Activated CD8-positive, alpha-beta T cell treated with anti-CD3 and anti-CD28 coated beads, Interleukin-2, amount 10 ng/mL, durations not matched to agents 7 days and 5 days (primary cell): ENCODE measurements at regions not wholly inside any gene's neighbourhood (a gene's known extent, or its start where the extent isn't known, plus 50 kb on each side); places are given as distances from the start of the nearest gene placed in this dataset.
"Not testable (repeated sequence)": the region's sequence is repeated elsewhere in the genome, so short reads cannot be mapped to it uniquely, and the experiment has no call there.

Experiments
- ATAC-seq: fragments of 150-1000 bp; cut with Tn5 transposase; one replicate; pipeline ENCODE4 v1.10.0; 2021; ENCODE audit warnings: moderate library complexity
- CTCF ChIA-PET: fragments of 350-600 bp; sonication (Branson Sonifier 250); formaldehyde crosslinking; loops from one replicate; lab custom pipeline; 2021; ENCODE audit warnings: antibody characterized with exemption; lab: Charles Lee
- POLR2A ChIA-PET: fragments of 350-600 bp; sonication (Branson Sonifier 250); formaldehyde crosslinking; loops from one replicate; lab custom pipeline; 2021; ENCODE audit warnings: antibody characterized with exemption; lab: Charles Lee
- DNase-seq: peaks from one replicate; pipeline ENCODE4 v3.0.0-alpha.2; 2020
- H3K27ac Mint-ChIP-seq: one replicate; pipeline ENCODE4 v1.8.0; 2021; ENCODE audit warnings: mild to moderate bottlenecking, mixed read lengths
- H3K27me3 Mint-ChIP-seq: one replicate; pipeline ENCODE4 v1.8.0; 2021; ENCODE audit warnings: low read depth, mixed read lengths
- H3K36me3 Mint-ChIP-seq: one replicate; pipeline ENCODE4 v1.8.0; 2021; ENCODE audit warnings: low read depth, mixed read lengths
- H3K4me1 Mint-ChIP-seq: one replicate; pipeline ENCODE4 v1.8.0; 2021; ENCODE audit warnings: low read depth, mixed read lengths
- H3K4me3 Mint-ChIP-seq: one replicate; pipeline ENCODE4 v1.8.0; 2021; ENCODE audit warnings: mild to moderate bottlenecking, mixed read lengths
- H3K9me3 Mint-ChIP-seq: one replicate; pipeline ENCODE4 v1.8.0; 2022; ENCODE audit warnings: mixed read lengths; ENCODE audit not compliant: insufficient read depth

DNA sequence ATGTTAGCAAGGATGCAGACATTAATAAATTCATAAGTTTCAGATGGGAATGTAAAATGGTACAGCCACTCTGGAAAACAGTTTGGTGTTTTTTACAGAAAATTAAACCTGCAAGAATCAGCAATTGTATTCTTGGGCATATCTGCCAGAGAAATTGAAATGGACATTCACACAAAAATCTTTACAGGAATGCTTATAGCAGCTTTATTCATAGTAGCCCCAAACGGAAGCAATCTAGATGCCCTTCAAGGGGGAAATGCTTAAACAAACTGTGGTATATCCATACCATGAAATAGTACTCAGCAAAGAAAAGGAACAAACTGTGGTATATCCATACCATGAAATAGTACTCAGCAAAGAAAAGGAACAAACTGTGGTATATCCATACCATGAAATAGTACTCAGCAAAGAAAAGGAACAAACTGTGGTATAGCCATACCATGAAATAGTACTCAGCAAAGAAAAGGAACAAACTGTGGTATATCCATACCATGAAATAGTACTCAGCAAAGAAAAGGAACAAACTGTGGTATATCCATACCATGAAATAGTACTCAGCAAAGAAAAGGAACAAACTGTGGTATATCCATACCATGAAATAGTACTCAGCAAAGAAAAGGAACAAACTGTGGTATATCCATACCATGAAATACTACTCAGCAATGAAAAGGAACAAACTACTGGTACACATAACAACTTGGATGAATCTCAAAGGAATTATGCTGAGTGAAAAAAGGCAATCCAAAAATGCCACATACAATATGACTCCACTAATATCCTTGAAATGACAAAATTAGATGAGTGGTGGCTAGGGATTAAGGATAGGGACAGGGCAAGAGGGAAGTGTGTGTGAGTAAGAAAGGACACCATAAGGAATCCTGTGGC lies 484.0 kb downstream of the SHISA9 start:
- POLR2A ChIA-PET, ATAC-seq, H3K4me3 Mint-ChIP-seq, H3K36me3 Mint-ChIP-seq, H3K27me3 Mint-ChIP-seq, CTCF ChIA-PET, H3K4me1 Mint-ChIP-seq, DNase-seq, H3K27ac Mint-ChIP-seq: not testable (repeated sequence)
- peaks cover 38% of the 10 kb centered on the region for H3K9me3 Mint-ChIP-seq

DNA sequence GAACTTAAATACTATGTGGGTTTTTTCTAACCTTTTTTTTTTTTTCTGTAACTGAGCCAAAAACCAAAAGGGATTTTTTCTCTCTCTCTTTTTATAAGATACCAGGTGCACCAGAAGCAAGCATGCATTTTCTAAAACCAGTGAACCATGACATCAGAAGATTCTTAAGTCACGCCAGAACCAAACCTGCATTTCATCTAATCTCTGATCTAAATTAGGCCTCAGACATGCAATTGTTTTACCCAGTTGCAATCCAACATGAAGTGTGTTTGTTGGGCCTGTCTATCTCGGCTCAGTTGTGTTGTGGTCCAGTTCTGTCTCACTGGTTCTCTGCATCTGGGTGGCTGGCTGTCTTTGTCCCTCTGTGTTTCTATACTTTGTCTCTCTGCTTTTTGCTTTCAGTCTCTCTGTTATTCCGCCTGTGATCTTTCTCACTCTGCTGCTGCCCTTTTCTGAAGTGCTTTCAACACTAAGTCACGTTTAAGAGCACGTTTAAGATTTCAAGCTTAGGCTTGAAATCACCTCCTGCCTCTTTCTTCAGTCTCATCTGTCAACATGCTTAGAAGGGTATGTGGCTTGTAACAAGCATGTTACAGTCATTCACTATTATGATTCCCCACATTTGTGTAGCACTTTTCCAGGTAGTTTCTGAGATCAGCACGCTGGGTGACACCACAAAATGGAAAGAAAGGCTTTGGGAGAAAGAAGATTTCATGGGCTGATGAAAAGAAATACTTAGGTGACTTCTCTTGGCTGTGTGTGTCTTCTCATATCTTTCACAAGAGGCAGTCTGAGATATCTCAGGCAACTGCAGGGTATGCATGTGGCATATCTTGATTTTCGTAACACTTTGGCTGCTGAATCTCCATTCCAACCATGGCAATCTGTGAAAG lies 488.9 kb downstream of the SHISA9 start:
- H3K9me3 Mint-ChIP-seq, result peaks cover 18% of the 10 kb centered on the region
- no peak overlapping the region for H3K4me3 Mint-ChIP-seq
- POLR2A ChIA-PET, result no interaction called here
- no peaks in the 10 kb centered on the region for H3K27me3 Mint-ChIP-seq
- CTCF ChIA-PET, result no interaction called here
- no peaks in the 10 kb centered on the region for H3K4me1 Mint-ChIP-seq
- ATAC-seq, result no peak
- H3K36me3 Mint-ChIP-seq, result no peaks in the 10 kb centered on the region
- DNase-seq, result no peak
- H3K27ac Mint-ChIP-seq, result no peak overlapping the region

DNA sequence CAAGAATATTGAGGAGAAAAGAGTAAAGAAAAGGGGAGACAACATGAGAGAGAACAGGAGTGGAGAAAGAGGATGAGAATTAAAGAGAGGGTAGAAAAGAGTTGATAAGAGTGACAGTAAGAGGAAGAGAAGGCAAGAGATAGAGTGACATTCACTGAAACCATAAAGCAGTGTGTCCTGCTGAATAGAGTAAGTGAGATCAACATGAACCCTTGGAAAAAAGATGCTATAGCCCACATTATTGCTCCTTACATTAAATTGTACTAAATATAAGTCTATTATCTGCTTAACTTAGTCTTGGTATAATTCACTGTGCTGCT lies 489.5 kb downstream of the SHISA9 start:
- H3K9me3 Mint-ChIP-seq, result peaks cover 16% of the 10 kb centered on the region
- no peaks in the 10 kb centered on the region for H3K4me1 Mint-ChIP-seq
- CTCF ChIA-PET, result no interaction called here
- no peak overlapping the region for H3K27ac Mint-ChIP-seq
- ATAC-seq, result no peak
- POLR2A ChIA-PET, result no interaction called here
- no peaks in the 10 kb centered on the region for H3K27me3 Mint-ChIP-seq
- H3K4me3 Mint-ChIP-seq, result no peak overlapping the region
- H3K36me3 Mint-ChIP-seq, result no peaks in the 10 kb centered on the region
- DNase-seq, result no peak

DNA sequence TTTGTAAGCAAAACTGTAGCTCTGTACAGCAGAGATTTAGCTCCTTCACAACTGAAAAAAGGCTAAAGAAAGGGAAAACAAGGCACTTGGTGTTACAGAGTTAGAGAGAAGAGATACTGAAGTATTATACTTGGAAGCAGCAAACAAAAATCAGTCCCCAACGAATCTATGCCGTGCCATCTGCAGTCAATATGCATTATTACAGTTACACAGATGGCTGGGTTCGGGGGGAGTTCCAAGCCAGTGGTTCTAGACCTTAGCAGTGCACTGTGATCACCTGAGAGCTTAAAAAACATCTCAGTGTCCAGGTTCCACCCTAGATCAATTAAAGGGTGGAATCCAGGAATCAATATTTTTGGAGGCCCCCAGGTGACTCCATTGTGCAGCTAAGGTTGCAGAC lies 489.9 kb downstream of the SHISA9 start:
- Mint-ChIP-seq H3K4me1 (no peaks in the 10 kb centered on the region), H3K27me3 (no peaks in the 10 kb centered on the region), H3K4me3 (no peak overlapping the region), H3K36me3 (no peaks in the 10 kb centered on the region), H3K27ac (no peak overlapping the region), H3K9me3 (peaks cover 12% of the 10 kb centered on the region)
- DNase-seq, result no peak
- no peak for ATAC-seq
- ChIA-PET CTCF (no interaction called here), POLR2A (no interaction called here)

DNA sequence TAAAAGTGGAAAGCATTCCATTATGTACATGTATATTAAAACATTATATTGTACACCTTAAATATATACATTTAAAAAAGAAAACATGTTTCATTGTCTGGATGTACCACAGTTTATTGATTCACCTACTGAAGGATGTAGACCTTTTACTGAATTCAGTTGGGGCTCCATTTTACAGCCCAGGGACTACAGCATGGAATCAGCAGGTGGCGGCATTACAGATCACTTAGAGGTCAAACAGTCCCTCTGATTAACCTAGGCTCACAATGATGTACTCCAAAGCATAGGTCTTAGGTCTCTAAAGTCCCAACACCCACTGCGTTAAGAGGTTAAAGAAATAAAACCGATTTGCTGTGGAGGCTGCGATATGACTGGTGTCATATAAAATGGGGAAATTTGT lies 490.9 kb downstream of the SHISA9 start:
- DNase-seq (no peak), ATAC-seq (no peak)
- ChIA-PET POLR2A (no interaction called here), CTCF (no interaction called here)
- H3K36me3 Mint-ChIP-seq, result no peaks in the 10 kb centered on the region
- no peaks in the 10 kb centered on the region for H3K27me3 Mint-ChIP-seq
- H3K4me1 Mint-ChIP-seq, result no peaks in the 10 kb centered on the region
- no peak overlapping the region for H3K4me3 Mint-ChIP-seq
- H3K27ac Mint-ChIP-seq, result no peak overlapping the region
- peaks cover 4% of the 10 kb centered on the region for H3K9me3 Mint-ChIP-seq

DNA sequence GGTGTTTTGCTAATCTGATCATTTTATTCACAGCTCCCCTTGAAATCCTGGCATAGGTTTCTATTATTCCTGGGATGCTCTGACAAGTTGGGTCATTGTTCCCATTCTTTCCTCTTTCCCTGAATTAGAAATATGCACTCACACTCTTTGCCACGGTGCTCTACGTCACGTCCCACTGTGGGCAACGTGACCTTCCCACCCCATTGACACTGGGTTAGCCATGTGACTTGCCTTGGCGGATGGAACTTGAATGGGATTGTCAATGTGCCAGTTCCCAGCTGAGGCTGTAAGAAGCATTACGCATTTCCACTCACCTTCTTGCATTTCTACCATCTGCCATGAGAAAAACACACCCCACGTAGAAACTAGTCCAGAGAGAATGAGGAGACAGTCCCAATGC lies 492.4 kb downstream of the SHISA9 start:
- DNase-seq (no peak), ATAC-seq (no peak)
- H3K27me3 Mint-ChIP-seq, result no peaks in the 10 kb centered on the region
- H3K36me3 Mint-ChIP-seq, result no peaks in the 10 kb centered on the region
- CTCF ChIA-PET, result no interaction called here
- POLR2A ChIA-PET, result no interaction called here
- no peaks in the 10 kb centered on the region for H3K4me1 Mint-ChIP-seq
- H3K27ac Mint-ChIP-seq, result no peak overlapping the region
- no peak overlapping the region for H3K4me3 Mint-ChIP-seq
- no peaks in the 10 kb centered on the region for H3K9me3 Mint-ChIP-seq

DNA sequence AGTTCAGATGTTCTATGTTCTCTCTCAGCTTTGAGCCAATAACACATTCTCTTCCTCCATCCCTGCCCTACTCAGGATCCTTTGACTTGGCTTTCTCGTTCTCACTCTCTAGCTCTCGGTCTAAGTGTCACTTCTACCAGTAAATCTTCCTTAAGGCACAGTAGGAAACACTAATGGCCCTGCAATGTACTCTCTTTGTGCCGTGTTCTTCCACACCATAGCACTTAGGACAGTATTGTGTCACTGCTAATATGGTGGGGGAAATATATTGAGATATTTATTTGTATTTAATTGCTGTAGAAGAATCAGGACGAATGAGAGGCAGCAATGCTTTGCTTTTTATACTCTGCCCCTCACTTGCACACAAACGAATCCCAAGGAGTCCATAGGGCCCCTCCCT lies 493.1 kb downstream of the SHISA9 start:
- no peak overlapping the region for H3K4me3 Mint-ChIP-seq
- no peak for ATAC-seq
- H3K4me1 Mint-ChIP-seq, result no peaks in the 10 kb centered on the region
- CTCF ChIA-PET, result no interaction called here
- DNase-seq, result no peak
- H3K27ac Mint-ChIP-seq, result no peak overlapping the region
- H3K27me3 Mint-ChIP-seq, result no peaks in the 10 kb centered on the region
- POLR2A ChIA-PET, result no interaction called here
- H3K36me3 Mint-ChIP-seq, result no peaks in the 10 kb centered on the region
- peaks cover 4% of the 10 kb centered on the region for H3K9me3 Mint-ChIP-seq

DNA sequence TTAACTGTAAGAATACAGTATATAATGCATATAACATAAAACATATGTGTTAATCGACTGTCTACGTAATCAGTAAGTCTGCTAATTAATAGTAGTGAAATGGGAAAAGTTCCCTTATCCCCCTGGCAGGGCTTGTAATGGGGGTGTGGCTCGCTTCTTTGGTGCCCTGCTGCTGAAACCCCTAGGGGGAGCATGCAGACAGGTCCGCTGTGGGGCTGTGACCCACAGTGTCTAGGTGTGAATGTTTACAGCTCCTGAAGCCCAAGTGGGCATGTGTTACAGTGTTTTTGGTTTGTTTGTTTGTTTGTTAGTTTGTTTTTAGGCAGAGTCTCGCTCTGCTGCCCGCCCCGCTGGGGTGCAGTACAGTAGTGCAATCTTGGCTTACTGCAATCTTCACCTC lies 495.7 kb downstream of the SHISA9 start:
- ChIA-PET POLR2A (no interaction called here), CTCF (no interaction called here)
- H3K9me3 Mint-ChIP-seq, result peaks cover 8% of the 10 kb centered on the region
- H3K36me3 Mint-ChIP-seq, result no peaks in the 10 kb centered on the region
- ATAC-seq (no peak), DNase-seq (no peak)
- H3K27me3 Mint-ChIP-seq, result no peaks in the 10 kb centered on the region
- no peak overlapping the region for H3K27ac Mint-ChIP-seq
- no peak overlapping the region for H3K4me3 Mint-ChIP-seq
- no peaks in the 10 kb centered on the region for H3K4me1 Mint-ChIP-seq

DNA sequence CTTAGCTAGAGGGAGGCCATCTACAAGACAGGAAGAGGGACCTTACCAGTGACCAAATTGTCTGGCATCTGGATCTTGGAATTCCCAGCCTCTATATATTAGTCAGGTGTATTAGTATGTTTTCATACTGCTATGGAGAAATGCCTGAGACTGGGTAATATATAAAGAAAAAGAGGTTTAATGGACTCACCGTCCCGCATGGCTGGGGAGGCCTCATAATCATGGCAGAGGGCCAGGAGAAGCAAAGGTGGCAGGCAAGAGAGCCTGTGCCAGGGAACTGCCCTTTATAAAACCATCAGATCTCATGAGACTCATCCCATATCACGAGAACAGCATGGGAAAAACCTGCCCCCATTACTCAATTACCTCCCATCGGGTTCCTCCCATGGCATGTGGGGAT lies 500.2 kb downstream of the SHISA9 start:
- Mint-ChIP-seq H3K36me3 (no peaks in the 10 kb centered on the region), H3K9me3 (peaks cover 8% of the 10 kb centered on the region), H3K27ac (no peak overlapping the region), H3K4me3 (no peak overlapping the region), H3K4me1 (no peaks in the 10 kb centered on the region), H3K27me3 (no peaks in the 10 kb centered on the region)
- ChIA-PET CTCF (no interaction called here), POLR2A (no interaction called here)
- no peak for DNase-seq
- no peak for ATAC-seq

DNA sequence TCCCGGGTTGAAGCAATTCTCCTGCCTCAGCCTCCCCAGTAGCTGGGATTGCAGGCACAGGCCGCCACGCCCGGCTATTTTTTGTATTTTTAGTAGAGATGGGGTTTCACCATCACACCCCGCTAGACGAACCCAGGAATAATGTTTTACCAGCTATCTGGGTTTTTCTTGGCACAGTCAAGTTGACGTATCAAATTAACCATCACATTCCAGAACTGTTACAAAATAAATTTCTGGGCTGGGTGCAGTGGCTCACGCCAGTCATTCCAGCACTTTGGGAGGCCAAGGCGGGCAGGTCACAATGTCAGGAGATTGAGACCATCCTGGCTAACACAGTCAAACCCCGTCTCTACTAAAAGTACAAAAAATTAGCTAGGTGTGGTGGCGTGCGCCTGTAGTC lies 501.2 kb downstream of the SHISA9 start:
- CTCF ChIA-PET, result no interaction called here
- Mint-ChIP-seq H3K27me3 (no peaks in the 10 kb centered on the region), H3K27ac (no peak overlapping the region), H3K9me3 (peaks cover 8% of the 10 kb centered on the region), H3K36me3 (no peaks in the 10 kb centered on the region), H3K4me1 (no peaks in the 10 kb centered on the region), H3K4me3 (no peak overlapping the region)
- no peak for ATAC-seq
- DNase-seq, result no peak
- POLR2A ChIA-PET, result no interaction called here

DNA sequence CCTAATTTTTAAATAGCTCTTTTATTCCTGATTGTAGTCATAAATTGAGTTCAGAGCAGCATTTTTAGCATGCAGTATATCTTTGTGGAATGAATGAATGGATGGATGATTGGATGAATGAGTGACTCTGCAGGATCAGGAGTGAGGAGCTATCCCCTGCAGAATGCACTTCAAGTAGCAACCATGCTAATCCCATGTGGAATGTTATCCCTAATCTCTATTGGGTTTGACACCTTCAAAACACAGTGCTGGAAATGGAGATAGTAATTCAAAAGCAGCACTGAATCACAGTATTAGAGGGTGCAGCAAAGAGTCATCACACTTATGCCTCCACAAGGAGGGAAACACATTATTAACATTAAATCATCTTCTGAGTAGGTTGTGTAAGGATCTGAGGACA lies 501.9 kb downstream of the SHISA9 start:
- ChIA-PET CTCF (no interaction called here), POLR2A (no interaction called here)
- no peak overlapping the region for H3K4me3 Mint-ChIP-seq
- H3K36me3 Mint-ChIP-seq, result no peaks in the 10 kb centered on the region
- ATAC-seq, result no peak
- DNase-seq, result no peak
- H3K9me3 Mint-ChIP-seq, result peaks cover 8% of the 10 kb centered on the region
- no peaks in the 10 kb centered on the region for H3K4me1 Mint-ChIP-seq
- no peaks in the 10 kb centered on the region for H3K27me3 Mint-ChIP-seq
- H3K27ac Mint-ChIP-seq, result no peak overlapping the region

DNA sequence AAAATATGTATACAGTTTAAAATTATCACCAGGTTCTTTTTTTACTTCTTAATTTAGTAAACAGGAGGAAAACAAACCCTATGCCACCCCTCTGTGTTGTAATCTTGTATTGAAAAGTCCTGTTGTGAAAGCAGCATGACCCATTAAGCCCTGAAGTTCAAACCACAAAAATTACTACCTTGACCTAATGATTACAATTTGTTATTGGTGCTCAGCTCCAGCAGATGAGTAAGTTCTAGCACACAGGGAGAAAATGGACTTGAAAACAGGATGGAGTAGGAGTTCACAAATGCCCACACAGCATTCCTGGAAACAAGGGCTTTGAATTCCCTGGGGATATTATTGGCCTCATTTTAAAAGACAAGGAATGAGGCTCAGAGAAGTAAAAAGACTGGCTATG lies 505.8 kb upstream of the ERCC4 start:
- Mint-ChIP-seq H3K4me3 (no peak overlapping the region), H3K36me3 (no peaks in the 10 kb centered on the region), H3K9me3 (no peaks in the 10 kb centered on the region), H3K27me3 (no peaks in the 10 kb centered on the region), H3K27ac (no peak overlapping the region), H3K4me1 (no peaks in the 10 kb centered on the region)
- POLR2A ChIA-PET, result no interaction called here
- CTCF ChIA-PET, result no interaction called here
- DNase-seq (no peak), ATAC-seq (no peak)
